Activated T-cell treated with anti-CD3 and anti-CD28 coated beads, Interleukin-2, amount 50 U/mL, for 24 hours (primary cell): ENCODE measurements at regions not wholly inside any gene's neighbourhood (a gene's known extent, or its start where the extent isn't known, plus 50 kb on each side); places are given as distances from the start of the nearest gene placed in this dataset.
"Not testable (repeated sequence)": the region's sequence is repeated elsewhere in the genome, so short reads cannot be mapped to it uniquely, and the experiment has no call there.

Experiments
- DNase-seq: peaks from one replicate; pipeline ENCODE4 v3.0.0-alpha.2; 2020
- H3K27ac Mint-ChIP-seq: 2 replicates; pipeline ENCODE4 v1.8.0; 2020; ENCODE audit warnings: mild to moderate bottlenecking, mixed read lengths
- H3K27me3 Mint-ChIP-seq: 2 replicates; pipeline ENCODE4 v1.8.0; 2020; ENCODE audit warnings: mixed read lengths
- H3K36me3 Mint-ChIP-seq: 2 replicates; pipeline ENCODE4 v1.8.0; 2020; ENCODE audit warnings: low read depth, mixed read lengths
- H3K4me1 Mint-ChIP-seq: 2 replicates; pipeline ENCODE4 v1.8.0; 2020; ENCODE audit warnings: low read depth, mixed read lengths
- H3K4me3 Mint-ChIP-seq: 2 replicates; pipeline ENCODE4 v1.8.0; 2020; ENCODE audit warnings: mild to moderate bottlenecking, moderate library complexity, mixed read lengths
- H3K9me3 Mint-ChIP-seq: 2 replicates; pipeline ENCODE4 v1.8.0; 2020; ENCODE audit warnings: mixed read lengths

DNA sequence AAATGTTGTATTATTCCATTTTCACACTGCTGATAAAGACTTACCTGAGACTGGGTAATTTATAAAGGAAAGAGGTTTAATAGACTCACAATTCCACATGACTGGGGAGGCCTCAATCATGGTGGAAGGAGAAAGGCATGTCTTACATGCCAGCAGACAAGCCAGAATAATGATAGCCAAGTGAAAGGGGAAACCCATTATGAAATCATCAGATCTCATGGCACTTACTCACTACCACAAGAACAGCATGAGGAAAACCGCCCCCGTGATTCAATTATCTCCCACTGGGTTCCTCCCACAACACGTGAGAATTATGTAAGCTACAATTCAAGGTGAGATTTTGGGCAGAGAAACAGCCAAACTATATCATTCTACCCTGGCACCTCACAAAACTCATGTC is 2535.1 kb downstream of the ARAP2 start:
- no peaks in the 10 kb centered on the region for H3K4me1 Mint-ChIP-seq
- no peaks in the 10 kb centered on the region for H3K36me3 Mint-ChIP-seq
- H3K27me3 Mint-ChIP-seq, result no peaks in the 10 kb centered on the region

DNA sequence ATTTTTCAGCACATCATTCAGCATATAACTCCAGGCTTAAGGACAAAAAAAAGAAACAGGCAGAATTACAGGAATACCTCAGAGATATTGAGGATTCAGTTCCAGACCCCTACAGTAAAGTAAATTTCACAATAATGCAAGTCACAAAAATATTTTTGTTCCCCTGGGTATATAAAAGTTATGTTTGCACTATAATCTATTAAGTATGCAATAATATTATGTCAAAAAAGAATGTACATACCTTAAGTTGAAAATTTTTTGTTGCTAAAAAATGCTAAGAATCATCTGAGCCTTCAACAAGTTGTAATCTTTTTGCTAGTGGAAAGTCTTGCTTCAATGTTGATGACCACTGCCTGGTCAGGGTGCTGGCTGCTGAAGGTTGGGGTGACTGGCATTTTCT is 2532.5 kb downstream of the ARAP2 start:
- H3K4me1 Mint-ChIP-seq, result no peaks in the 10 kb centered on the region
- no peak overlapping the region for H3K27ac Mint-ChIP-seq
- peaks cover 24% of the 10 kb centered on the region for H3K9me3 Mint-ChIP-seq
- H3K4me3 Mint-ChIP-seq, result no peak overlapping the region
- no peaks in the 10 kb centered on the region for H3K27me3 Mint-ChIP-seq
- no peak for DNase-seq
- H3K36me3 Mint-ChIP-seq, result no peaks in the 10 kb centered on the region

More for the DNA sequence above, 2535.1 kb downstream of the ARAP2 start:
- no peak for DNase-seq
- Mint-ChIP-seq H3K9me3 (peaks cover 19% of the 10 kb centered on the region), H3K4me3 (no peak overlapping the region), H3K27ac (no peak overlapping the region)

DNA sequence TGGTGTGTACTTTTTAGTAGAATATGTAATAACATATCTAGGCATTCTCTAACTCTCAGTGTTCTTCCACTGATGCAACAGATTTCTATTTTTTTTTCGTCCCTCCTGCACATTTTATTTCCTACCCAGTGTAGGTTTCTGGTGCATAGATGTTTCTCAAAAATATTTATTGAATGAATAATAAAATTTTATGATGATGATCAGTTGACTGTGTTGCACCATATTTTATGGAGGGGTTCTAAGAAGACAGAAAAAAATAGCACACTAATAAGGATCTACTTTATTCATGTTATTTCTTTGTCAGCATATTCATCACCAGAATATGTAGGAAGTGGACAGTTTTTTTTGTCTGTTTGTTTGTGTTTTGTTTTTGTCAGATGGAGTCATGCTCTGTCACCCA is 2529.3 kb downstream of the ARAP2 start:
- Mint-ChIP-seq H3K27ac (no peak overlapping the region), H3K36me3 (no peaks in the 10 kb centered on the region)

DNA sequence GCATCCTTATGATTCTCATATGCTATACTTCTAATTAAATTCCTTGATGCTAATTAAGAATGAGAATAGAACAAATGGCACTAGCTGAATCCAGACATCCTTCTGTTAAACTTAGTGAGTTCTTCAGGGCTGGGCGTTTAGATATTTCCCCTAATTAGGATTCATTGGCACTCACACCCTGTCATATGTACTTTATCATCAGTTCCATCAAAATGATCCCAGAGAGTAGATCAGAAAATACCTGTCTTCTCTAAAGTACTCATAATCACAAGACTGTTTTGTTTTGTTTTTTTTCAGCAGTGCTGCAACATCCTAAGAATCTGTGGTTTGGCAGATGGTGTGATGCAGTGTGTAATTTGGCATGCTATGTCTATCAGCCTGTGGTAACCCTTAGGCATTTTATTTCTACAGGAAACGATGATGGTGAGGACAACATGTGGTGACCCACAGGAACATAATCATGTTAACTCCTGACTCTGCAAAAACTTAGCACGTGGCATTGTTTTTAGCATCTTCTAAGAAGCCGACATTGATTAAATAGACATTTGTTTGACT is 2528.4 kb downstream of the ARAP2 start:
- DNase-seq, result no peak

More for the DNA sequence above, 2529.3 kb downstream of the ARAP2 start:
- H3K4me1 Mint-ChIP-seq, result no peaks in the 10 kb centered on the region
- peaks cover 28% of the 10 kb centered on the region for H3K9me3 Mint-ChIP-seq
- no peaks in the 10 kb centered on the region for H3K27me3 Mint-ChIP-seq
- no peak overlapping the region for H3K4me3 Mint-ChIP-seq
- no peak for DNase-seq

DNA sequence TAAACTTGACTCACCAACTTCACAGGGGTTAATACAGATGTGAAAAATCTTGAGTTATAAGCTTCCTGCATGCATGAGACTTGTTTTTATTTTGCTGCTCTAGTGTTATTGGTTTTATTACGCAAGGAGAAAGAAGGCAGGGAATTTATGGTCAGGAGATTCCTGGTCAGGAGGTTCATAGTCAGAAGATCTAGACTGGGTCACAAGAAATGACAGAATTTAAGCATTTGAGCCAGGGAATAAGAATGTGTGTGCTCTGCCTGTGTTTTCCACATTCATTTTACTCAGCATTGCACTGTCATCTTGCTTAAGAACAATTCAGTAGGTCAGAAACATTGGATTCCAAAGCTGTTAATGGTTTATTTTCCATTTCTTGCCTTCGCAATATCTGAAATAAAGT is 2522.1 kb downstream of the ARAP2 start:
- H3K9me3 Mint-ChIP-seq, result peaks cover 5% of the 10 kb centered on the region

More for the DNA sequence above, 2528.4 kb downstream of the ARAP2 start:
- no peaks in the 10 kb centered on the region for H3K27me3 Mint-ChIP-seq
- H3K4me1 Mint-ChIP-seq, result no peaks in the 10 kb centered on the region
- H3K4me3 Mint-ChIP-seq, result no peak overlapping the region
- no peaks in the 10 kb centered on the region for H3K36me3 Mint-ChIP-seq
- no peak overlapping the region for H3K27ac Mint-ChIP-seq
- peaks cover 25% of the 10 kb centered on the region for H3K9me3 Mint-ChIP-seq

DNA sequence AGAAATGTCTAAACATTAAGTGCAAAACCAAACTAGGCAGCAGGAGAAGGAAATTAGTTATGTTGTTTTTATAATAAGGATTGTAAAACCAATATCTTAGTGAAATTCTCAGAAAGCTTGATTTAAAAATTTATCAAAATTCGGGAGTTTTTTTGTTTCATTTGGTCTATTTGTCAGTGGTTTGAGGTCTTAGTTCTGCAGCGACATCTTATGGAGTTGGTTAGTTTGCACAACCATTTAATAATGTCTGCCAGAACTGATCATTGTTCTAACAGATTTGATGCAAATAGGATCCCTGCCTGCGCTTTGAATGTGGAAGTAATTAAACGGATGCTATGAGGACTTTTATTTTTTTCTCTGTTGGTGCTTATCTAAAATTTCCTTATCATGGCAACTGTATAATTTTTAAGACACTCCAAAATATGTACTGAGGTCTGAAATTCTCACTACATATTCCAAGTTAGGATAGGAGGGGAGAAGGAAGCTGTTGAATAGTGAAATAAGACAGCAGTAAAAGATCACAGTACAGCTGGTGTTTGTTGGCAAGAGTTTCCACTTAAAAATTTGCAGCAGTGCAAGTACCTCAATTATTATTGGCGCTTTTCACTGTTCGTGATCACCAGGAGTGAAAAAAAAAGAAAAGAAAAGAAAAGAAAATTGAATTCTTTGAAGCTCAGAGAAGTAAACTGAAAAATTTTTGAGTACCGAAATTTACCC is 2521.4 kb downstream of the ARAP2 start:
- H3K36me3 Mint-ChIP-seq, result no peaks in the 10 kb centered on the region
- no peaks in the 10 kb centered on the region for H3K4me1 Mint-ChIP-seq
- no peaks in the 10 kb centered on the region for H3K27me3 Mint-ChIP-seq
- H3K9me3 Mint-ChIP-seq, result no peaks in the 10 kb centered on the region
- no peak overlapping the region for H3K4me3 Mint-ChIP-seq
- H3K27ac Mint-ChIP-seq, result no peak overlapping the region
- no peak for DNase-seq

More for the DNA sequence above, 2522.1 kb downstream of the ARAP2 start:
- Mint-ChIP-seq H3K36me3 (no peaks in the 10 kb centered on the region), H3K27me3 (no peaks in the 10 kb centered on the region), H3K4me1 (no peaks in the 10 kb centered on the region), H3K4me3 (no peak overlapping the region), H3K27ac (no peak overlapping the region)
- DNase-seq, result no peak

DNA sequence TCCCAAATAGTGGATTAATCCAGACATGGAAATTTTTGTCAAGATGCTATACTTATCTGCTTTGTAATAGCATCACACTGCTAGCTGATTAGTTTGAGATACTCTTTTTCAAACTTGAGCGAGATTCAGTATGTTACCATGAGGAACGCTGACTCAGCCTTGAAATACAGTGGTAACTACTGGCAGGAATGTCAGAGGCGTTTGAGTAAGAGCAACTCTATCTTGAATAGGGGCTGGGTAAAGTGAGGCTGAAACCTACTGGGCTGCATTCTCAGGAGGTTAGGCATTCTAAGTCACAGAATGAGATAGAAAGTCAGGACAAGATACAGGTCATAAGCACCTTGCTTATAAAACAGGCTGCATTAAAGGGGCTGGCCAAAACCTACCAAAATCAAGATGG is 2519.6 kb downstream of the ARAP2 start:
- H3K27ac Mint-ChIP-seq, result no peak overlapping the region
- H3K4me1 Mint-ChIP-seq, result no peaks in the 10 kb centered on the region
- DNase-seq, result no peak
- H3K36me3 Mint-ChIP-seq, result no peaks in the 10 kb centered on the region
- no peaks in the 10 kb centered on the region for H3K27me3 Mint-ChIP-seq
- no peaks in the 10 kb centered on the region for H3K9me3 Mint-ChIP-seq
- no peak overlapping the region for H3K4me3 Mint-ChIP-seq

DNA sequence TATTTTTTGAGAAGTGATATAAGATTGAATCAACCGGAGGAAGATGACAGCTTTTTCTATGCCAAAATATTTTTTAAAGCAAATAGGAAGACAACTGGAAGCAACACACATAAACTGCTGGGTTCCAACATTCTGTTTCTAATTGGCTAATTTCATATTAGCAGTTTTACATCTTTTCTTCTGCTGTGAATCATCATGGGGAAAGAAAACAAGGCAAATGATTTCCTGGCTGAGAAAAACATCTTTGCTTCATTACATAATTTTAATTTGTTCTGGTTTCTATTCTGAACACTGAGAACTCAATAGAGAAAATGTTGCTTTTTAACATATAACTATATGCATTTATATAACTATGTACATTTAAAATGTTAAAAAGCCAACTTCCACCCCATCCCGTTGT is 2518.5 kb downstream of the ARAP2 start:
- no peak overlapping the region for H3K4me3 Mint-ChIP-seq
- no peaks in the 10 kb centered on the region for H3K9me3 Mint-ChIP-seq
- H3K27me3 Mint-ChIP-seq, result no peaks in the 10 kb centered on the region
- DNase-seq, result no peak
- no peaks in the 10 kb centered on the region for H3K36me3 Mint-ChIP-seq
- no peaks in the 10 kb centered on the region for H3K4me1 Mint-ChIP-seq
- H3K27ac Mint-ChIP-seq, result no peak overlapping the region

DNA sequence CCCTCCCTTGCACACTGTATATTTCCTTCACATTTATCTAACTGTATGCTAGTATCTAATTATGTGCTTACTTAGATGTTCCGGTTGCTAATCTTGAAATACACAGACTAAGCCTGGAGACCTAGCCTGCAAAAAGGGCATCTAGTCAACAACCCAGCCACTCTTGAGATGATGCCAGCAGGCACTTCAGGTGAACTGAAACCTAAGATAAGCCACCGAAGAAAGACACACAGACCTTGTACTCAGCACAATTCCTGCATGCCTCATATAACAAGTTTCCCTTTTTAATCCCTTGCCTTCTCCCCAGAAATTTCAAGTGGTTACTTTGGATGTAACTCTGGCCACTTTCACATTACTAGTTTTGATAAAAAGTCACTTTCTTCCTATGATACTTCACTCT is 2506.6 kb downstream of the ARAP2 start:
- Mint-ChIP-seq H3K4me1 (no peaks in the 10 kb centered on the region), H3K9me3 (peaks cover 8% of the 10 kb centered on the region), H3K4me3 (no peak overlapping the region), H3K27me3 (no peaks in the 10 kb centered on the region), H3K36me3 (no peaks in the 10 kb centered on the region), H3K27ac (no peak overlapping the region)
- DNase-seq, result no peak

DNA sequence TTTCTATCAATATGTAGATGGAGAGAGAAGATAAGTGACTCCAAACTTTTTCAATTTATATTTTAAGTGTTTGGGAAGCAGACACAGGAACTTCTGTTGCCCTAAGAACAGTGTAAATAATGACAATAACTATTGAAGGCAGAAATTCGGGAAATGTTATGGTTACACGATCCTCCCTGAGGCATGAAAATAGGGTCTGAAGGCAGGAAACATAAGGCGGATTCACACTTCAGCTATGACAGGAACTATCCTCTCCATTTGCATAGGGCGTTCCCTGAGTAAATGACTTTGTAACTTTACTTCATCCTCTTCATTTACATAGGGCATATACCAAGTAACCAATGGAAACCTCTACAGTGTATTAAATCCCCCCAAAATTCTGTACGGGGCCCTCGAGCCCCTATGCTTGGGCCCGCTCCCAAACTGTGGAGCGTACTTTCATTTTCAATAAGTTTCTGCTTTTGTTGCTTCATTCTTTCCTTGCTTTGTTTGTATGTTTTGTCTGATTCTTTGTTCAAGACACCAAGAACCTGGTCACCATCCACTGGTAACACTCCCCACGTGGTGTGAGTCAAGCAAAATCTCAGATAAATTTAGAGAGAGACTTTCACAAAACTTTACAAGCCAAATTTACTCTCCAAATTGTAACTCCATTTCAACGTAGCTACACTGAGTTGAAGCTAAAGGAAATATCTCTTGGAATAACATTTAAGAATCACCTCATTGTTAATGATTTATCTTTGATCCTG is 2504.3 kb downstream of the ARAP2 start:
- H3K4me1 Mint-ChIP-seq, result no peaks in the 10 kb centered on the region
- DNase-seq, result no peak
- no peaks in the 10 kb centered on the region for H3K36me3 Mint-ChIP-seq
- peaks cover 7% of the 10 kb centered on the region for H3K9me3 Mint-ChIP-seq
- H3K27me3 Mint-ChIP-seq, result no peaks in the 10 kb centered on the region
- H3K27ac Mint-ChIP-seq, result no peak overlapping the region
- H3K4me3 Mint-ChIP-seq, result no peak overlapping the region

DNA sequence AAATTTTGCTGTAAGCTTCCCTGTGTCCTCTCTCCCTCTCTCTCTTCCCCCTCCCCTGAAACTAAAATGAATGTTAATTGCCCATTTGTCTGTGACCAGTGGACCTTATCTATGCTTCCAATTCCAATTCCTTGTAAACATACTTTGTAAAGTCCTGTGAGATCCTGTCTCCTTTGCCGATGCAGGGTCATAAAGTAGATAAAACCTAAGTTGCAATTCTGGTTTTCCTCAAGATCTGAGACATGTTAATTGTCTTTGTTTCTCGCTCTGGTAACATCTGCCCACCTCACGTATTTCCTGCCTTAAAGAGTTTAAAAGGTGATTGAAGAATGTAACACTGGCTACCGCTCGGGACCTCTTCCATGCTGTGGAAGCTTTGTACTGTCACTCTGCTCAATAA is 2503.4 kb downstream of the ARAP2 start:
- H3K4me3 Mint-ChIP-seq, H3K27ac Mint-ChIP-seq, H3K4me1 Mint-ChIP-seq, H3K9me3 Mint-ChIP-seq, H3K36me3 Mint-ChIP-seq, H3K27me3 Mint-ChIP-seq, DNase-seq: not testable (repeated sequence)

DNA sequence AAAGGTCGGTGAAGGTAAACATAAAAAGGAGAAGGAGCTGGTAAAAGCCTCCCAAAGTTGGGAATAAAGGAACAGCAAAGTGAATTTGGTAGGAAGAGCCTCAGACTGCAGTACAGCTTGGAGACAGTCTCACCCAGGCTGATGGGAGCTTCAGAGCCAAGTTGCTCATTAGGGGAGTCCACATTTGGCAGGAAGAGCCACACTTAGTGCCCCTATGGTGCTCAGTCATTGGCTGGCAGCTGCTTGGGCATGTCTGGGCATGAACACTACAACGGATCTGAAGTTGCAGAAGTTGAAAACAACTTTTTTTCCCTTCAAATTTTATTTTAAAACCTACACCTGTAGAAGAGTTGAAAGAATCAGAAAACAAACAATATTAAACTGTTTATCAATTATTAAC is 2497.3 kb downstream of the ARAP2 start:
- no peak for DNase-seq
- Mint-ChIP-seq H3K4me3 (no peak overlapping the region), H3K27ac (no peak overlapping the region)

DNA sequence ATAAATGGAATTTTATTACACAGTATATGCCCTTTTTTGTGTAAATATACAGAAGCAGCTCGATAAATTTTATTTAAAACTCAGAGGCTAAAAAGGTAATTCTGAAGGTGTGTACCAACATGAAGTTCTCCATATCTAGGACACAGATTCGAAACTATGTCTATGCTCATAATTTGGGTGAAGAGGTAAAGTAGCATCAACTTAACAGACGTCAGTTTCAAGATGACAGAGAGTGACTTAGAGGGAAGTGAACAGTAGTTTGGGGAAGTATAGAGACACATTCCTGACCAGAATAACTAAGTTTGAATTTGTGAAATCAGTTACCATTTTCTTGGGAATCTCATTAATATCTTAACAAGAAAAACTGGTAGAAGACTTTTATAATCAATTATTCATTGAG is 2493.3 kb downstream of the ARAP2 start:
- Mint-ChIP-seq H3K36me3 (no peaks in the 10 kb centered on the region), H3K4me1 (no peaks in the 10 kb centered on the region)

More for the DNA sequence above, 2497.3 kb downstream of the ARAP2 start:
- H3K9me3 Mint-ChIP-seq, result peaks cover 18% of the 10 kb centered on the region
- H3K4me1 Mint-ChIP-seq, result no peaks in the 10 kb centered on the region
- no peaks in the 10 kb centered on the region for H3K27me3 Mint-ChIP-seq
- H3K36me3 Mint-ChIP-seq, result no peaks in the 10 kb centered on the region

DNA sequence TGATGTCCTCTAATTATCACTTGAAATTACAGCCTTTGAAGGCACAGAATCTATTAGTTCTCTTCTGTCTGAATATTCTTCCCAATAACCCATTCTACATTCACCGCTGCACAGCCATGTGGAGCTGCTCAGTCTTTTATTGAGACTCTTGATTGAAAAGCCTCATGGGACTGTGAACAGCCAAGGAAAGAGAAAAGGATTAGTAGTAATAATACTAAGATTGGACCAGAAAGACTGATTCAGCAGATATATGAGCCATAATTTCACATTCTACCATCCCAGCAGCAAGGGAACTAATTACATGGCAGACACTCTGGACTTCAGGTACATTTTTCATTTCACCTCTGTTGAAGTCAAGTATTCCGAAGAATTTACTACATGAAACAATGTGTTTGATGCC is 2471.7 kb downstream of the ARAP2 start:
- Mint-ChIP-seq H3K9me3 (peaks cover 13% of the 10 kb centered on the region), H3K27me3 (no peaks in the 10 kb centered on the region), H3K27ac (no peak overlapping the region), H3K36me3 (no peaks in the 10 kb centered on the region), H3K4me3 (no peak overlapping the region), H3K4me1 (no peaks in the 10 kb centered on the region)
- DNase-seq, result no peak

More for the DNA sequence above, 2493.3 kb downstream of the ARAP2 start:
- no peaks in the 10 kb centered on the region for H3K27me3 Mint-ChIP-seq
- H3K4me3 Mint-ChIP-seq, result no peak overlapping the region
- peaks cover 19% of the 10 kb centered on the region for H3K9me3 Mint-ChIP-seq
- H3K27ac Mint-ChIP-seq, result no peak overlapping the region
- no peak for DNase-seq
